Panc1 (cell line): ENCODE measurements at regions not wholly inside any gene's neighbourhood (a gene's known extent, or its start where the extent isn't known, plus 50 kb on each side); places are given as distances from the start of the nearest gene placed in this dataset.

Source experiments
- ATAC-seq: fragments of 200-7000 bp; cut with Tn5 transposase; 2 replicates; pipeline ENCODE4 v1.9.1; 2020; ENCODE audit warnings: mild to moderate bottlenecking, moderate library complexity
- BruUV-seq: library from RNA; stranded (reverse); fragments of 400-500 nt; replicated peaks from 2 replicates; lab custom pipeline; 2021; lab: Mats Ljungman, UMichigan
- CTCF ChIA-PET: fragments of 300-600 bp; sonication (Branson Sonifier 250); formaldehyde crosslinking; loops from one replicate; lab custom pipeline; 2022; ENCODE audit warnings: antibody characterized with exemption; lab: Charles Lee
- POLR2A ChIA-PET: fragments of 300-600 bp; sonication (Branson Sonifier 250); formaldehyde crosslinking; loops from one replicate; lab custom pipeline; 2022; ENCODE audit warnings: antibody characterized with exemption; lab: Charles Lee
- DNase-seq: peaks from one replicate; pipeline ENCODE4 v3.0.0-alpha.2; 2010; ENCODE audit warnings: low read depth, low spot score
- H3K27ac ChIP-seq: 2 replicates; pipeline ENCODE4 v1.5.1; 2011; ENCODE audit warnings: mild to moderate bottlenecking, low read length, inconsistent platforms
- H3K27me3 ChIP-seq: fragments of 200-500 bp; sonication (Bioruptor generic); 2 replicates; pipeline ENCODE4 v1.6.0; 2014; ENCODE audit warnings: low read length, inconsistent platforms; ENCODE audit not compliant: control insufficient read depth, insufficient read depth
- H3K36me3 ChIP-seq: fragments of 200-500 bp; sonication (Bioruptor generic); 2 replicates; pipeline ENCODE4 v1.5.1; 2014; ENCODE audit warnings: inconsistent platforms, mild to moderate bottlenecking, low read length, moderate library complexity; ENCODE audit not compliant: control insufficient read depth, insufficient read depth
- H3K4me1 ChIP-seq: 2 replicates; pipeline ENCODE4 v1.5.1; 2011; ENCODE audit warnings: inconsistent platforms, mild to moderate bottlenecking, low read length, moderate library complexity; ENCODE audit not compliant: control insufficient read depth, insufficient read depth
- H3K4me3 ChIP-seq, 2 experiments: 2 replicates each; pipeline ENCODE4 v1.5.1; 2011 to 2012; ENCODE audit warnings: low read depth in 2 of 2, low read length in 2 of 2, mild to moderate bottlenecking in 2 of 2, inconsistent platforms in 1 of 2, moderate library complexity in 1 of 2
- H3K9me3 ChIP-seq: fragments of 200-500 bp; sonication (Bioruptor generic); 2 replicates; pipeline ENCODE4 v1.5.1; 2014; ENCODE audit warnings: low read depth, mild to moderate bottlenecking, inconsistent platforms, low read length, moderate library complexity; ENCODE audit not compliant: control insufficient read depth, insufficient read depth
- POLR2AphosphoS5 ChIP-seq: IDR thresholded peaks from 2 replicates; pipeline ENCODE4 v1.6.1; 2012; ENCODE audit warnings: mild to moderate bottlenecking, low read depth, low read length, moderate library complexity
- SIN3A ChIP-seq: IDR thresholded peaks from 2 replicates; pipeline ENCODE4 v1.6.1; 2012; ENCODE audit warnings: low read depth, mild to moderate bottlenecking, low read length, moderate library complexity, borderline replicate concordance; ENCODE audit not compliant: insufficient read depth
- TCF7L2 ChIP-seq: IDR thresholded peaks from 2 replicates; pipeline ENCODE4 v1.6.1; 2011; ENCODE audit warnings: mild to moderate bottlenecking, low read depth, low read length, inconsistent platforms
- in situ Hi-C: cut with HindIII; loops from 2 replicates; pipeline ENCODE4 v1.10.0; 2016; ENCODE audit warnings: low sequenced_read_pairs, low pct_unique_long_range_greater_than_20kb
- intact Hi-C: fragments of 100-400 bp; cut with micrococcal nuclease; formaldehyde crosslinking; loops from one replicate; pipeline ENCODE4 v1.10.0; 2022; ENCODE audit not compliant: unreplicated experiment
- TF ChIP-seq, protein P1 (sequence below), 2 experiments: IDR thresholded peaks; 2 replicates each; pipeline ENCODE4 v1.6.1; 2011 to 2012; ENCODE audit warnings: low read depth in 2 of 2, control low read depth in 1 of 2, low read length in 1 of 2, mild to moderate bottlenecking in 1 of 2, moderate library complexity in 1 of 2; ENCODE audit not compliant: insufficient read depth in 1 of 2
- TF ChIP-seq, protein P2 (sequence below): fragments of 450-650 bp; IDR thresholded peaks from 2 replicates; pipeline ENCODE4 v1.5.1; 2017; ENCODE audit warnings: mild to moderate bottlenecking

DNA sequence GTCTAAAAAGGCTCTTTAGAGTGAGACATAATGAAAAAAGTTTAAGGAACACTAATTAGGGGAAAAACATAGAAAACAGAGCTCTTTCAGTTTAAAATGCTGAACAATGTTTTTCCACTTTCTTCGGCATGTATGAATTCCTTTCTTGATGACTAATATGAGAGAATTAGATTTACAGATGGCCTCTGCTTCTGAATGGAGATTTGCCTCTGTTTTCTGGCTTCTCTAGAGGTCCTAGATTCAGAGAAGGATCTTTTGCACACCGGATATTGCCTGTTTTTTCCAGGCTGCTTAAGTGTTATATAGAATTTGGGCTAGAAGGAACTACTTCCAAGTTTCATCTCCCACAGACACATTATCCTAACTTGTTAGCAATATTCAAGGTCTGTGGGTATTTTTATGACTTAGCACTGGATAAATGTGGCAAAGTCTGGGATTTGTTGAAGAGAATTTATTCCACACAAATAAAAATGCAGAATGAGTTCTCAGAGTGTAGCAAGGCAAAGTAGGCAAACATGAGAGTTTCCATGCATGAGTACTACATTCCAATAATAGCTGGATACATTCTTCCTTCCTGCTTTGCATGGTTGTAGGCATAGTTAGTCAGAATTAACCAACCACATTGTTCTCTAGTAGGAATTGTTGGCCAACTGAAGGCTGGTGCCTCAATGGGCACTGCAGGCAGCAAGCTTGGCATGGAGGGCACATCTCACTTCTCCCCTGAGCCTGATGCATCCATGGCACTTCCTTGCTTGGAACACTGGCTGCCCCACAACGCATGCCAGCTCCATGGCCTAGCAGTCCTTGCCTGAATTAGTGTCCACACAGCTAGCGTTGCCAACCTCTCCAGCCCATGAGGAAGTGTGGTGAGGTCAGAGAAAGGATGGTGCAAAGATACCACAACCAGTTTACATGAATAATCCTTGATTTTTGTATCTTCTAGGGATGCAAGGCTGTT lies 224.2 kb downstream of the CLIC5 start:
- in situ Hi-C loops (no loop called here), intact Hi-C loops (no loop called here)
- no peak overlapping the region for H3K4me3 ChIP-seq
- ATAC-seq = no peak
- no peak for TF ChIP-seq POLR2AphosphoS5
- TF ChIP-seq, protein P1, sequence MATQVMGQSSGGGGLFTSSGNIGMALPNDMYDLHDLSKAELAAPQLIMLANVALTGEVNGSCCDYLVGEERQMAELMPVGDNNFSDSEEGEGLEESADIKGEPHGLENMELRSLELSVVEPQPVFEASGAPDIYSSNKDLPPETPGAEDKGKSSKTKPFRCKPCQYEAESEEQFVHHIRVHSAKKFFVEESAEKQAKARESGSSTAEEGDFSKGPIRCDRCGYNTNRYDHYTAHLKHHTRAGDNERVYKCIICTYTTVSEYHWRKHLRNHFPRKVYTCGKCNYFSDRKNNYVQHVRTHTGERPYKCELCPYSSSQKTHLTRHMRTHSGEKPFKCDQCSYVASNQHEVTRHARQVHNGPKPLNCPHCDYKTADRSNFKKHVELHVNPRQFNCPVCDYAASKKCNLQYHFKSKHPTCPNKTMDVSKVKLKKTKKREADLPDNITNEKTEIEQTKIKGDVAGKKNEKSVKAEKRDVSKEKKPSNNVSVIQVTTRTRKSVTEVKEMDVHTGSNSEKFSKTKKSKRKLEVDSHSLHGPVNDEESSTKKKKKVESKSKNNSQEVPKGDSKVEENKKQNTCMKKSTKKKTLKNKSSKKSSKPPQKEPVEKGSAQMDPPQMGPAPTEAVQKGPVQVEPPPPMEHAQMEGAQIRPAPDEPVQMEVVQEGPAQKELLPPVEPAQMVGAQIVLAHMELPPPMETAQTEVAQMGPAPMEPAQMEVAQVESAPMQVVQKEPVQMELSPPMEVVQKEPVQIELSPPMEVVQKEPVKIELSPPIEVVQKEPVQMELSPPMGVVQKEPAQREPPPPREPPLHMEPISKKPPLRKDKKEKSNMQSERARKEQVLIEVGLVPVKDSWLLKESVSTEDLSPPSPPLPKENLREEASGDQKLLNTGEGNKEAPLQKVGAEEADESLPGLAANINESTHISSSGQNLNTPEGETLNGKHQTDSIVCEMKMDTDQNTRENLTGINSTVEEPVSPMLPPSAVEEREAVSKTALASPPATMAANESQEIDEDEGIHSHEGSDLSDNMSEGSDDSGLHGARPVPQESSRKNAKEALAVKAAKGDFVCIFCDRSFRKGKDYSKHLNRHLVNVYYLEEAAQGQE (IDR thresholded peaks at IDR 0.05; ENCODE audit: insufficient read depth in 1 of 2, low read depth in 2 of 2, low read length in 1 of 2) = no peak
- no peak for TF ChIP-seq TCF7L2
- no peak for TF ChIP-seq SIN3A
- no peak overlapping the region for H3K27ac ChIP-seq
- no peaks in the 10 kb centered on the region for H3K9me3 ChIP-seq
- H3K27me3 ChIP-seq = peaks cover 10% of the 10 kb centered on the region
- BruUV-seq = no TSS peak
- POLR2A ChIA-PET = no interaction called here
- no peaks in the 10 kb centered on the region for H3K36me3 ChIP-seq
- CTCF ChIA-PET = no interaction called here
- H3K4me1 ChIP-seq = no peaks in the 10 kb centered on the region
- DNase-seq = no peak

DNA sequence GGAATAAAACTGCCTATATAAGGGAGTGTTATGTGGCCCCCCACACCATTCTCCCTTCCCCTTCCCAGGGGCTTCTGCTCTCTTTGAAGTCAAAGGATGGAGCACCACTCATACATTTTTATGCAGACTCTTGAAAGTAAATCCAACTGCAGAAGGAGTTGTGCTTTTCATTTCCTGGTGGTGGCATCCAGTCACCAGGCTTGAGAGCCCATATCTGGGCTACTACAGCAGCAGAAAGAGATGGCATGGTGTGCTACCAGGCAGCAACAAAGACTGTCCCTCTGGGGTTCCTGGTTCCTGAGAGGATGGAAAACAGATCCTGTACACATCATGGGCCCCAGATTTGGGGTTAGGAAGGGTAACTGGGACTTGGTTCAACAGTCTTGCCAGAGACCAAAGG lies 226.4 kb downstream of the CLIC5 start:
- H3K27me3 ChIP-seq = peaks cover 5% of the 10 kb centered on the region
- no peak overlapping the region for H3K27ac ChIP-seq
- no peaks in the 10 kb centered on the region for H3K9me3 ChIP-seq
- ATAC-seq = no peak
- BruUV-seq = no TSS peak
- in situ Hi-C loops (no loop called here), intact Hi-C loops (no loop called here)
- no peak for TF ChIP-seq TCF7L2
- TF ChIP-seq, protein P1 (IDR thresholded peaks at IDR 0.05; ENCODE audit: insufficient read depth in 1 of 2, low read depth in 2 of 2, low read length in 1 of 2) = no peak
- TF ChIP-seq POLR2AphosphoS5 = no peak
- no peak for TF ChIP-seq SIN3A
- TF ChIP-seq, protein P2, sequence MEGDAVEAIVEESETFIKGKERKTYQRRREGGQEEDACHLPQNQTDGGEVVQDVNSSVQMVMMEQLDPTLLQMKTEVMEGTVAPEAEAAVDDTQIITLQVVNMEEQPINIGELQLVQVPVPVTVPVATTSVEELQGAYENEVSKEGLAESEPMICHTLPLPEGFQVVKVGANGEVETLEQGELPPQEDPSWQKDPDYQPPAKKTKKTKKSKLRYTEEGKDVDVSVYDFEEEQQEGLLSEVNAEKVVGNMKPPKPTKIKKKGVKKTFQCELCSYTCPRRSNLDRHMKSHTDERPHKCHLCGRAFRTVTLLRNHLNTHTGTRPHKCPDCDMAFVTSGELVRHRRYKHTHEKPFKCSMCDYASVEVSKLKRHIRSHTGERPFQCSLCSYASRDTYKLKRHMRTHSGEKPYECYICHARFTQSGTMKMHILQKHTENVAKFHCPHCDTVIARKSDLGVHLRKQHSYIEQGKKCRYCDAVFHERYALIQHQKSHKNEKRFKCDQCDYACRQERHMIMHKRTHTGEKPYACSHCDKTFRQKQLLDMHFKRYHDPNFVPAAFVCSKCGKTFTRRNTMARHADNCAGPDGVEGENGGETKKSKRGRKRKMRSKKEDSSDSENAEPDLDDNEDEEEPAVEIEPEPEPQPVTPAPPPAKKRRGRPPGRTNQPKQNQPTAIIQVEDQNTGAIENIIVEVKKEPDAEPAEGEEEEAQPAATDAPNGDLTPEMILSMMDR = no peak
- ChIA-PET CTCF (no interaction called here), POLR2A (interaction anchor here (0.6 kb wide), 1 partner anchor 413 kb away, joined by 6 read pairs; no protein-coding TSS in a partner anchor)
- no peak overlapping the region for H3K4me3 ChIP-seq
- no peaks in the 10 kb centered on the region for H3K4me1 ChIP-seq
- DNase-seq = no peak
- H3K36me3 ChIP-seq = no peaks in the 10 kb centered on the region
